ENCODE measurements at regions not wholly inside any gene's neighbourhood (a gene's known extent, or its start where the extent isn't known, plus 50 kb on each side); places are given as distances from the start of the nearest gene placed in this dataset.

DNA sequence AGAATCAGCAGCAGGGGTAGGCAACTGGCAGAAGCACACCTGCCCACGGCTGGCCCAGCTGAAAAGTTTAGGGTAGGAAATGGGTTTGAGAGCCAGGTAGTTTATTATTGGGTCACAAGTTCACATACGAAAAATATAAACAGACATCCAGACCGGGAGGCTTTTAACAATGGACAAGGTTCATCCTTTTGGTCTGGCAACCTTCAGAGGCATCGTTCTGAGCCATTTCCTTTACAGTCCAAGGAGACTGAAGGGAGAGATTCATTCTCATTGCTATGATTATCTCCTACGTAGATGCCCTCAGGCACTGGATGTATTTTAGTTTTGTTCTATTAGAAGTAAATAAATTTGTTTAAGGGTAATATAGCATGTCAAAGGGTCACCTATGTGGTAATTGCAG lies 248.0 kb upstream of the THBS1 start:
- TF ChIP-seq, protein P1, sequence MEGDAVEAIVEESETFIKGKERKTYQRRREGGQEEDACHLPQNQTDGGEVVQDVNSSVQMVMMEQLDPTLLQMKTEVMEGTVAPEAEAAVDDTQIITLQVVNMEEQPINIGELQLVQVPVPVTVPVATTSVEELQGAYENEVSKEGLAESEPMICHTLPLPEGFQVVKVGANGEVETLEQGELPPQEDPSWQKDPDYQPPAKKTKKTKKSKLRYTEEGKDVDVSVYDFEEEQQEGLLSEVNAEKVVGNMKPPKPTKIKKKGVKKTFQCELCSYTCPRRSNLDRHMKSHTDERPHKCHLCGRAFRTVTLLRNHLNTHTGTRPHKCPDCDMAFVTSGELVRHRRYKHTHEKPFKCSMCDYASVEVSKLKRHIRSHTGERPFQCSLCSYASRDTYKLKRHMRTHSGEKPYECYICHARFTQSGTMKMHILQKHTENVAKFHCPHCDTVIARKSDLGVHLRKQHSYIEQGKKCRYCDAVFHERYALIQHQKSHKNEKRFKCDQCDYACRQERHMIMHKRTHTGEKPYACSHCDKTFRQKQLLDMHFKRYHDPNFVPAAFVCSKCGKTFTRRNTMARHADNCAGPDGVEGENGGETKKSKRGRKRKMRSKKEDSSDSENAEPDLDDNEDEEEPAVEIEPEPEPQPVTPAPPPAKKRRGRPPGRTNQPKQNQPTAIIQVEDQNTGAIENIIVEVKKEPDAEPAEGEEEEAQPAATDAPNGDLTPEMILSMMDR (CRISPR knock-in tag; IDR thresholded peaks at IDR 0.05), result no peak
- no peak for TF ChIP-seq CAMTA2 (CRISPR knock-in tag; IDR thresholded peaks at IDR 0.05; ENCODE audit: borderline replicate concordance)
- no peak for TF ChIP-seq ZMYM3 (CRISPR knock-in tag; IDR thresholded peaks at IDR 0.05)
- TF ChIP-seq, protein P2, sequence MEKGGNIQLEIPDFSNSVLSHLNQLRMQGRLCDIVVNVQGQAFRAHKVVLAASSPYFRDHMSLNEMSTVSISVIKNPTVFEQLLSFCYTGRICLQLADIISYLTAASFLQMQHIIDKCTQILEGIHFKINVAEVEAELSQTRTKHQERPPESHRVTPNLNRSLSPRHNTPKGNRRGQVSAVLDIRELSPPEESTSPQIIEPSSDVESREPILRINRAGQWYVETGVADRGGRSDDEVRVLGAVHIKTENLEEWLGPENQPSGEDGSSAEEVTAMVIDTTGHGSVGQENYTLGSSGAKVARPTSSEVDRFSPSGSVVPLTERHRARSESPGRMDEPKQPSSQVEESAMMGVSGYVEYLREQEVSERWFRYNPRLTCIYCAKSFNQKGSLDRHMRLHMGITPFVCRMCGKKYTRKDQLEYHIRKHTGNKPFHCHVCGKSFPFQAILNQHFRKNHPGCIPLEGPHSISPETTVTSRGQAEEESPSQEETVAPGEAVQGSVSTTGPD (CRISPR knock-in tag; IDR thresholded peaks at IDR 0.05), result no peak
- TF ChIP-seq FOXO1 (CRISPR knock-in tag; IDR thresholded peaks at IDR 0.05), result no peak
- TF ChIP-seq SETDB1 (CRISPR knock-in tag; IDR thresholded peaks at IDR 0.05; ENCODE audit: borderline replicate concordance), result no peak
- no peak for TF ChIP-seq ZNF24 (IDR thresholded peaks at IDR 0.05)
- TF ChIP-seq GTF2F1 (IDR thresholded peaks at IDR 0.05; ENCODE audit: low read length), result no peak
- TF ChIP-seq DR1 (CRISPR knock-in tag; IDR thresholded peaks at IDR 0.05), result no peak
- no peak for TF ChIP-seq NR2F6 (IDR thresholded peaks at IDR 0.05)
- no peak for TF ChIP-seq NR2F6 (CRISPR knock-in tag; IDR thresholded peaks at IDR 0.05)
- TF ChIP-seq, protein P3, sequence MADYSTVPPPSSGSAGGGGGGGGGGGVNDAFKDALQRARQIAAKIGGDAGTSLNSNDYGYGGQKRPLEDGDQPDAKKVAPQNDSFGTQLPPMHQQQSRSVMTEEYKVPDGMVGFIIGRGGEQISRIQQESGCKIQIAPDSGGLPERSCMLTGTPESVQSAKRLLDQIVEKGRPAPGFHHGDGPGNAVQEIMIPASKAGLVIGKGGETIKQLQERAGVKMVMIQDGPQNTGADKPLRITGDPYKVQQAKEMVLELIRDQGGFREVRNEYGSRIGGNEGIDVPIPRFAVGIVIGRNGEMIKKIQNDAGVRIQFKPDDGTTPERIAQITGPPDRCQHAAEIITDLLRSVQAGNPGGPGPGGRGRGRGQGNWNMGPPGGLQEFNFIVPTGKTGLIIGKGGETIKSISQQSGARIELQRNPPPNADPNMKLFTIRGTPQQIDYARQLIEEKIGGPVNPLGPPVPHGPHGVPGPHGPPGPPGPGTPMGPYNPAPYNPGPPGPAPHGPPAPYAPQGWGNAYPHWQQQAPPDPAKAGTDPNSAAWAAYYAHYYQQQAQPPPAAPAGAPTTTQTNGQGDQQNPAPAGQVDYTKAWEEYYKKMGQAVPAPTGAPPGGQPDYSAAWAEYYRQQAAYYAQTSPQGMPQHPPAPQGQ (CRISPR knock-in tag; IDR thresholded peaks at IDR 0.05; ENCODE audit: borderline replicate concordance), result no peak
